DOHH2 (cell line): ENCODE measurements at regions not wholly inside any gene's neighbourhood (a gene's known extent, or its start where the extent isn't known, plus 50 kb on each side); places are given as distances from the start of the nearest gene placed in this dataset.

Experiments
- CTCF ChIP-seq: fragments of 200-600 bp; sonication (generic); IDR thresholded peaks from one replicate; pipeline ENCODE4 v1.5.1; 2014; ENCODE audit warnings: antibody characterized with exemption, mild to moderate bottlenecking, low read depth, low read length; ENCODE audit not compliant: poor library complexity, severe bottlenecking
- EZH2phosphoT487 ChIP-seq: fragments of 200-600 bp; sonication (generic); IDR thresholded peaks from 2 replicates; pipeline ENCODE4 v1.6.1; 2017; ENCODE audit warnings: borderline replicate concordance, mild to moderate bottlenecking, antibody characterized with exemption, low read length, moderate library complexity, mixed read lengths

GRCh38 chr4:114435116-114435515, 163.5 kb upstream of the UGT8 start:
- TF ChIP-seq CTCF = no peak
- TF ChIP-seq EZH2phosphoT487 = no peak
